ENCODE measurements at regions not wholly inside any gene's neighbourhood (a gene's known extent, or its start where the extent isn't known, plus 50 kb on each side); places are given as distances from the start of the nearest gene placed in this dataset.

DNA sequence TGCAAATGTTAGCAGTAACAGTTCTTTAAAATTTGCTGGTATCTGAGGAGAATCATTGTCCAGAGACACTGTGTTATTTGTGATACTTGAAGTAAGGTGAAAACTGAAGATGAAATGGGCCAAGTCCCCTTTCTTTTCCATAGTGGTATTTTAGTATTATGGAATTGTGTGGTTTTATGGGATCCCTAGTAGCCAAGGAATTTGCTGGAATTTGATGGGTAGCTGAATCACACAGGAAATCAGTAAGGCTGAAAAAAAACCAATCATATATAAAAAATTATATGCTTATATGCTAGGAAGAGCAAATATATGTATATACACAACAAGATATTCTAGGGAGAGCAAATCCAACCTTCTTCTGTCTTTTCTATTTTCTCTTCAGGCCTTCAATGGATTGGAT lies 54.2 kb upstream of the TACR1 start:
- no peak overlapping the region for H3K14ac ChIP-seq (ENCODE audit: low read length)
- no peaks in the 10 kb centered on the region for H3K27me3 ChIP-seq (ENCODE audit: control insufficient read depth in 3 of 3, insufficient read depth in 3 of 3, low read depth in 1 of 3, low read length in 3 of 3)
- H4K91ac ChIP-seq (ENCODE audit: low read depth, low read length, poor library complexity), result no peak overlapping the region
- H4K8ac ChIP-seq (ENCODE audit: low read depth, low read length), result no peak overlapping the region
- H2AK5ac ChIP-seq (ENCODE audit: low read depth, low read length), result no peak overlapping the region
- no peak overlapping the region for H2BK5ac ChIP-seq (ENCODE audit: low read length)
- H2BK120ac ChIP-seq (ENCODE audit: low read depth, low read length), result no peak overlapping the region
- no peaks in the 10 kb centered on the region for H3K4me1 ChIP-seq (ENCODE audit: control insufficient read depth in 2 of 2, insufficient read depth in 1 of 2, low read depth in 1 of 2, low read length in 2 of 2)
- H2AFZ ChIP-seq (ENCODE audit: low read length), result no peak overlapping the region
- H3K23ac ChIP-seq (ENCODE audit: low read depth, low read length, poor library complexity), result no peak overlapping the region
- H3K18ac ChIP-seq (ENCODE audit: low read length), result no peak overlapping the region
- H3K27ac ChIP-seq (replicated peaks; ENCODE audit: low read length), result no peak overlapping the region
- DNase-seq (ENCODE audit: low spot score), result no peak
- no peak overlapping the region for H2BK15ac ChIP-seq (ENCODE audit: low read length)
- no peaks in the 10 kb centered on the region for H3K79me1 ChIP-seq (ENCODE audit: low read depth, low read length)
- no peak overlapping the region for H3K4me3 ChIP-seq (ENCODE audit: low read length in 2 of 2)
- no peaks in the 10 kb centered on the region for H3K36me3 ChIP-seq (replicated peaks in 1 of 2; ENCODE audit: control insufficient read depth in 2 of 2, insufficient read depth in 2 of 2, low read length in 2 of 2)
- H3K4ac ChIP-seq (ENCODE audit: low read length), result no peak overlapping the region
- no peak overlapping the region for H3K4me2 ChIP-seq (ENCODE audit: insufficient read depth, low read length, poor library complexity, severe bottlenecking)
- peaks cover 0 to 5% of the 10 kb centered on the region in 2 donors for H3K9me3 ChIP-seq (replicated peaks in 1 of 2; ENCODE audit: control insufficient read depth in 2 of 2, insufficient read depth in 1 of 2, low read depth in 1 of 2, low read length in 2 of 2)
- no peak overlapping the region for H3K9ac ChIP-seq (ENCODE audit: low read depth, low read length, poor library complexity)
- no peak overlapping the region for H2BK12ac ChIP-seq (ENCODE audit: low read length)

DNA sequence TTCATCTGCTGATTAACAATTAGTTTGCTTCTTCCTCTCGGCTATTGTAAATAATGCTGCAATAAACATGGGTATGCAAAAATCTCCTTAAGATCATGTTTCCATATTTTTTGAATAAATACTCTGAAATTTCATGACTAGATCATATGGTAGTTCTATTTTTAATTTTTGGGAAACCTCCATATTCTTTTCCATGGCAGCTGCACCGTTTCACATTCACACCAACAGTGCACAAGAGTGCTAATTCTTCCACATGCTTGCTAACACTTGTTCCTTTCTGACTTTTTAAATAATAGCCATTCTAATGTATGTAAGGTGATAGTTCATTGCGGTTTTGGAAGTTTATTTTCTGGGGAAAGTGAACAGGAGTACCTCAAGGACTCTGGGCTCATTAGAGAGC lies 52.6 kb upstream of the TACR1 start:
- H2BK120ac ChIP-seq (ENCODE audit: low read depth, low read length), result no peak overlapping the region
- no peaks in the 10 kb centered on the region for H3K4me1 ChIP-seq (ENCODE audit: control insufficient read depth in 2 of 2, insufficient read depth in 1 of 2, low read depth in 1 of 2, low read length in 2 of 2)
- no peak overlapping the region for H3K14ac ChIP-seq (ENCODE audit: low read length)
- no peak overlapping the region for H2BK5ac ChIP-seq (ENCODE audit: low read length)
- no peak overlapping the region for H3K4me2 ChIP-seq (ENCODE audit: insufficient read depth, low read length, poor library complexity, severe bottlenecking)
- no peak overlapping the region for H3K9ac ChIP-seq (ENCODE audit: low read depth, low read length, poor library complexity)
- H3K18ac ChIP-seq (ENCODE audit: low read length), result no peak overlapping the region
- no peak overlapping the region for H3K4me3 ChIP-seq (ENCODE audit: low read length in 2 of 2)
- no peak for DNase-seq (ENCODE audit: low spot score)
- no peak overlapping the region for H4K91ac ChIP-seq (ENCODE audit: low read depth, low read length, poor library complexity)
- no CpG with 5 or more reads among the region's 3 CpGs for WGBS, 2 donors (ENCODE audit: extremely low coverage in 2 of 2, insufficient read length in 2 of 2, insufficient replicate concordance in 1 of 2)
- H2AK5ac ChIP-seq (ENCODE audit: low read depth, low read length), result no peak overlapping the region
- no peak overlapping the region for H2BK15ac ChIP-seq (ENCODE audit: low read length)
- H3K4ac ChIP-seq (ENCODE audit: low read length), result no peak overlapping the region
- H3K9me3 ChIP-seq (replicated peaks in 1 of 2; ENCODE audit: control insufficient read depth in 2 of 2, insufficient read depth in 1 of 2, low read depth in 1 of 2, low read length in 2 of 2), result peaks cover 0 to 5% of the 10 kb centered on the region in 2 donors
- no peaks in the 10 kb centered on the region for H3K36me3 ChIP-seq (replicated peaks in 1 of 2; ENCODE audit: control insufficient read depth in 2 of 2, insufficient read depth in 2 of 2, low read length in 2 of 2)
- H3K23ac ChIP-seq (ENCODE audit: low read depth, low read length, poor library complexity), result no peak overlapping the region
- no peaks in the 10 kb centered on the region for H3K27me3 ChIP-seq (ENCODE audit: control insufficient read depth in 3 of 3, insufficient read depth in 3 of 3, low read depth in 1 of 3, low read length in 3 of 3)
- no peak overlapping the region for H3K27ac ChIP-seq (replicated peaks; ENCODE audit: low read length)
- no peaks in the 10 kb centered on the region for H3K79me1 ChIP-seq (ENCODE audit: low read depth, low read length)
- H2AFZ ChIP-seq (ENCODE audit: low read length), result no peak overlapping the region
- no peak overlapping the region for H4K8ac ChIP-seq (ENCODE audit: low read depth, low read length)
- H2BK12ac ChIP-seq (ENCODE audit: low read length), result no peak overlapping the region
